PC-9 (cell line): ENCODE measurements at regions not wholly inside any gene's neighbourhood (a gene's known extent, or its start where the extent isn't known, plus 50 kb on each side); places are given as distances from the start of the nearest gene placed in this dataset.

Experiments
- BruUV-seq: library from RNA; stranded (reverse); fragments of 400-500 nt; replicated peaks from 2 replicates; lab custom pipeline; 2021; lab: Mats Ljungman, UMichigan
- CTCF ChIA-PET: fragments of 300-600 bp; sonication (Branson Sonifier 250); formaldehyde crosslinking; loops from one replicate; lab custom pipeline; 2022; ENCODE audit warnings: antibody characterized with exemption; lab: Charles Lee
- POLR2A ChIA-PET: fragments of 300-600 bp; sonication (Branson Sonifier 250); formaldehyde crosslinking; loops from one replicate; lab custom pipeline; 2022; ENCODE audit warnings: antibody characterized with exemption; ENCODE audit not compliant: unreplicated experiment; lab: Charles Lee
- DNase-seq, 2 experiments: peaks; one replicate each; pipeline versions ENCODE4 v3.0.0 to v3.0.0-alpha.2; 2015 to 2022; ENCODE audit warnings: mixed read lengths in 1 of 2
- H2AFZ ChIP-seq: fragments of 200-600 bp; sonication (generic); 2 replicates; pipeline ENCODE4 v1.8.1; 2017; ENCODE audit warnings: antibody characterized with exemption
- H3F3A ChIP-seq: fragments of 200-600 bp; sonication (generic); 2 replicates; pipeline ENCODE4 v1.8.1; 2017; ENCODE audit warnings: antibody characterized with exemption, mild to moderate bottlenecking, low read depth; ENCODE audit not compliant: insufficient read depth
- H3K27ac ChIP-seq: fragments of 200-600 bp; sonication (generic); 2 replicates; pipeline ENCODE4 v1.6.1; 2016; ENCODE audit warnings: mixed run types
- H3K27me3 ChIP-seq: fragments of 200-600 bp; sonication (generic); 2 replicates; pipeline ENCODE4 v1.6.1; 2016; ENCODE audit warnings: low read depth, mixed run types; ENCODE audit not compliant: insufficient read depth
- H3K36me3 ChIP-seq: fragments of 200-600 bp; sonication (generic); 2 replicates; pipeline ENCODE4 v1.6.1; 2016; ENCODE audit warnings: low read depth, mixed run types
- H3K4me1 ChIP-seq: fragments of 200-600 bp; sonication (generic); replicated peaks from 2 replicates; pipeline ENCODE4 v1.6.1; 2016; ENCODE audit warnings: mixed run types; ENCODE audit not compliant: insufficient read depth
- H3K4me2 ChIP-seq: fragments of 200-600 bp; sonication (generic); 2 replicates; pipeline ENCODE4 v1.6.1; 2017; ENCODE audit warnings: mixed run types
- H3K4me3 ChIP-seq: fragments of 200-600 bp; sonication (generic); 2 replicates; pipeline ENCODE4 v1.6.1; 2016; ENCODE audit warnings: mixed run types
- H3K79me2 ChIP-seq: fragments of 200-600 bp; sonication (generic); 2 replicates; pipeline ENCODE4 v1.6.1; 2017; ENCODE audit warnings: low read depth, mixed run types
- H3K9me2 ChIP-seq: fragments of 200-600 bp; sonication (generic); 2 replicates; pipeline ENCODE4 v1.8.1; 2017; ENCODE audit warnings: mild to moderate bottlenecking; ENCODE audit not compliant: insufficient read depth
- H3K9me3 ChIP-seq: fragments of 200-600 bp; sonication (generic); 2 replicates; pipeline ENCODE4 v1.8.1; 2016; ENCODE audit warnings: low read depth; ENCODE audit not compliant: insufficient read depth
- H4K20me1 ChIP-seq: fragments of 200-600 bp; sonication (generic); 2 replicates; pipeline ENCODE4 v1.8.1; 2017; ENCODE audit not compliant: insufficient read depth
- EZH2 ChIP-seq: fragments of 200-600 bp; sonication (generic); IDR thresholded peaks from 2 replicates; pipeline ENCODE4 v1.8.0; 2017; ENCODE audit warnings: antibody characterized with exemption, low read depth
- intact Hi-C: fragments of 100-400 bp; cut with micrococcal nuclease; formaldehyde crosslinking; loops from one replicate; pipeline ENCODE4 v1.10.0; 2022; ENCODE audit not compliant: unreplicated experiment
- TF ChIP-seq, protein P1 (sequence below): fragments of 200-600 bp; sonication (generic); conservative IDR thresholded peaks from 2 replicates; pipeline ENCODE4 v1.6.1; 2017; ENCODE audit warnings: mixed run types, antibody characterized with exemption, mild to moderate bottlenecking, moderate library complexity

DNA sequence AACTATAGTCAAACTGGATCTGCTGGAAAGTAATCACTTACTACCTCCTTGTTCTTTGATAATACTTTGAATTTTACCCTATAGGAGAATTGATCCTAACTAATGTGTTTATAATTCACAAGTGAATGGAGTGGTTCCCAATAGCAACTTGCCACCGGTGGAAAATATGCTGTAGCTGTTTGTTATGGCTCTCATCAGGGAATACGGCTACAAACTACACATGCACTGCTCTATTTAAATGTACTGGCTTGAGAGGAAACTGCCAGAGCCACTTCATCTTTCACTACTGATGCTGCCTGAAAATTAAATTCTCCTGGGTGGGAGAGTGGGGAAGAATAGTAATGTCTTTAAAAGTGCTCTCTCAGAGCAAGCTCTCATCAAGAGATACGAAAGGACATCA lies 448.5 kb upstream of the GRAMD2B start:
- ChIA-PET CTCF (no interaction called here), POLR2A (no interaction called here)
- no peaks in the 10 kb centered on the region for H3K4me1 ChIP-seq
- no peaks in the 10 kb centered on the region for H4K20me1 ChIP-seq
- H3K27me3 ChIP-seq: no peaks in the 10 kb centered on the region
- intact Hi-C loops: no loop called here
- no peak overlapping the region for H3K4me3 ChIP-seq
- no peaks in the 10 kb centered on the region for H3K79me2 ChIP-seq
- H2AFZ ChIP-seq: no peak overlapping the region
- no peaks in the 10 kb centered on the region for H3F3A ChIP-seq
- no peak for DNase-seq
- no peaks in the 10 kb centered on the region for H3K9me3 ChIP-seq
- H3K9me2 ChIP-seq: no peaks in the 10 kb centered on the region
- TF ChIP-seq, protein P1, sequence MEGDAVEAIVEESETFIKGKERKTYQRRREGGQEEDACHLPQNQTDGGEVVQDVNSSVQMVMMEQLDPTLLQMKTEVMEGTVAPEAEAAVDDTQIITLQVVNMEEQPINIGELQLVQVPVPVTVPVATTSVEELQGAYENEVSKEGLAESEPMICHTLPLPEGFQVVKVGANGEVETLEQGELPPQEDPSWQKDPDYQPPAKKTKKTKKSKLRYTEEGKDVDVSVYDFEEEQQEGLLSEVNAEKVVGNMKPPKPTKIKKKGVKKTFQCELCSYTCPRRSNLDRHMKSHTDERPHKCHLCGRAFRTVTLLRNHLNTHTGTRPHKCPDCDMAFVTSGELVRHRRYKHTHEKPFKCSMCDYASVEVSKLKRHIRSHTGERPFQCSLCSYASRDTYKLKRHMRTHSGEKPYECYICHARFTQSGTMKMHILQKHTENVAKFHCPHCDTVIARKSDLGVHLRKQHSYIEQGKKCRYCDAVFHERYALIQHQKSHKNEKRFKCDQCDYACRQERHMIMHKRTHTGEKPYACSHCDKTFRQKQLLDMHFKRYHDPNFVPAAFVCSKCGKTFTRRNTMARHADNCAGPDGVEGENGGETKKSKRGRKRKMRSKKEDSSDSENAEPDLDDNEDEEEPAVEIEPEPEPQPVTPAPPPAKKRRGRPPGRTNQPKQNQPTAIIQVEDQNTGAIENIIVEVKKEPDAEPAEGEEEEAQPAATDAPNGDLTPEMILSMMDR: no peak
- no peak for TF ChIP-seq EZH2
- no peak overlapping the region for H3K27ac ChIP-seq
- no TSS peak for BruUV-seq
- no peaks in the 10 kb centered on the region for H3K36me3 ChIP-seq
- no peak overlapping the region for H3K4me2 ChIP-seq

DNA sequence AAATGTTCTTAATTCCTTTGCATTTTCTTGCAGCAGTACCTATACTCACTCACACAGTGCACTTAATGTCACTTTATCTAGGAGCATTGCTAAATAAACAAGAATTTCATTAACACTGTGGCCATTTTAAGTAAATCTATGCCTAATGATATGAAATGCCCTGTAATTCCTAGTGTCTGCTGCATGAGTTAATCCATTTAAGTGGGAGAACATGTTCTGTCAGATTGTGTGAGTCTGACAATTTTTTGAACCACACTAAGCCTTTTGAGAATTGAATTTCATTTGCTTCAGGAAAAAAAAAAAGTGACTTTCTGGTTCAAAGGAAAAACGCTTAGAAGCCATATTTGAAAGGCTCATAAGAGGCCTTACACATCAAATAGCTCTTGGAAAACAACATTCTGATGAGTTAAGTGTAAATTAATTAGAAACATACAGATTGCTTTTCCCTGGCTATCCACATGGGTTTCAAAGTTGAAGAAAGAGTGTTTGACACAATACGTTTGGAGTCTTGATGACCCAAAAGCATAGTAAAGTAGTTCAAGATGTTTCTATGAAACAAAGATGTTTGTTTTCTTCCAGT lies 446.7 kb upstream of the GRAMD2B start:
- CTCF ChIA-PET: no interaction called here
- BruUV-seq: no TSS peak
- no peaks in the 10 kb centered on the region for H3K4me1 ChIP-seq

DNA sequence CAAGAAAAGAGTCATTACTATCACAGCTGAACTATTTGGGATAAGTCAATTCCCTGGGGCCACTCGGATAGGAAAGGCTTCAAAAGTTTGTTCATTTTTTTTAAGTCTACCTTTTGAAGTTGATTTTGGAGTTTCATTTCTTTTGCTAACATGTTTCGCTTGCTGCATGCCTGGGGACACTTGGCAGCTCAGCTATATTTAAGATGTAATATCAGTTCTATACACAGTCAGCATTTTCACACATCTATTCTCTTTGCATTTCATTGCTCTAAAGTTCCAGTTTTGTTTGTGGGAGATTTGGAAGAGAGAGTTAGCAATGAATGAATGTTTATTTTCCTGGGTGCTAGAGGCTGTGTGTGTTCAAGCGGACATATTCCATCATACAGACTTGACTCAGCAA lies 445.2 kb upstream of the GRAMD2B start:
- Histone ChIP-seq H3K79me2 (no peaks in the 10 kb centered on the region), H3K4me3 (no peak overlapping the region), H3K4me1 (no peaks in the 10 kb centered on the region), H3K9me3 (no peaks in the 10 kb centered on the region), H3K27me3 (no peaks in the 10 kb centered on the region), H3F3A (no peaks in the 10 kb centered on the region), H3K4me2 (no peak overlapping the region), H4K20me1 (no peaks in the 10 kb centered on the region), H3K27ac (no peak overlapping the region), H3K36me3 (no peaks in the 10 kb centered on the region), H2AFZ (no peak overlapping the region), H3K9me2 (no peaks in the 10 kb centered on the region)
- DNase-seq: no peak
- no TSS peak for BruUV-seq
- intact Hi-C loops: no loop called here
- no peak for TF ChIP-seq EZH2
- TF ChIP-seq, protein P1: no peak
- ChIA-PET CTCF (no interaction called here), POLR2A (interaction anchor here (0.5 kb wide), 1 partner anchor 426 kb away, joined by 3 read pairs; no protein-coding TSS in a partner anchor)

More for the DNA sequence above, 446.7 kb upstream of the GRAMD2B start:
- Histone ChIP-seq H3K79me2 (no peaks in the 10 kb centered on the region), H3K4me3 (no peak overlapping the region), H3K9me3 (no peaks in the 10 kb centered on the region), H3K27ac (no peak overlapping the region), H2AFZ (no peak overlapping the region), H3F3A (no peaks in the 10 kb centered on the region), H3K36me3 (no peaks in the 10 kb centered on the region), H3K4me2 (no peak overlapping the region), H3K9me2 (no peaks in the 10 kb centered on the region), H4K20me1 (no peaks in the 10 kb centered on the region), H3K27me3 (no peaks in the 10 kb centered on the region)
- POLR2A ChIA-PET: no interaction called here
- no peak for TF ChIP-seq EZH2
- TF ChIP-seq, protein P1: no peak
- intact Hi-C loops: no loop called here
- no peak for DNase-seq
